Ectodermal cell (in vitro differentiated cells): ENCODE measurements at regions not wholly inside any gene's neighbourhood (a gene's known extent, or its start where the extent isn't known, plus 50 kb on each side); places are given as distances from the start of the nearest gene placed in this dataset.

Experiments
- H3K27ac ChIP-seq: 2 replicates; pipeline ENCODE4 v1.7.0; 2013; ENCODE audit warnings: mild to moderate bottlenecking, low read depth, low read length; ENCODE audit not compliant: insufficient read depth, poor library complexity, severe bottlenecking
- H3K27me3 ChIP-seq: 2 replicates; pipeline ENCODE4 v1.7.0; 2013; ENCODE audit warnings: mild to moderate bottlenecking, low read length; ENCODE audit not compliant: insufficient read depth, control insufficient read depth, poor library complexity, severe bottlenecking
- H3K36me3 ChIP-seq: one replicate; pipeline ENCODE4 v1.7.0; 2013; ENCODE audit warnings: low read length; ENCODE audit not compliant: control insufficient read depth, insufficient read depth
- H3K4me1 ChIP-seq: one replicate; pipeline ENCODE4 v1.7.0; 2013; ENCODE audit warnings: low read length; ENCODE audit not compliant: control insufficient read depth, insufficient read depth
- H3K4me3 ChIP-seq: 2 replicates; pipeline ENCODE4 v1.7.0; 2013; ENCODE audit warnings: low read depth, low read length, control low read depth; ENCODE audit not compliant: insufficient read depth
- H3K9me3 ChIP-seq: 2 replicates; pipeline ENCODE4 v1.7.0; 2013; ENCODE audit warnings: mild to moderate bottlenecking, low read length, moderate library complexity; ENCODE audit not compliant: control insufficient read depth
- WGBS, 2 experiments: methylation state at CpG; one replicate each; pipeline ENCODE4 v1.1.7; 2013; ENCODE audit warnings: missing lambda C conversion rate in 2 of 2; 5-methylcytosine and 5-hydroxymethylcytosine counted together

GRCh38 chr10:128945398-128945797, 521.6 kb upstream of the MGMT start:
- H3K4me1 ChIP-seq: no peaks in the 10 kb centered on the region
- H3K9me3 ChIP-seq: no peaks in the 10 kb centered on the region
- H3K27ac ChIP-seq: no peak overlapping the region
- no peaks in the 10 kb centered on the region for H3K27me3 ChIP-seq
- no peak overlapping the region for H3K4me3 ChIP-seq
- no peaks in the 10 kb centered on the region for H3K36me3 ChIP-seq
- 95 to 96% methylated on average over 7 of the region's 7 CpGs for WGBS, 2 experiments

GRCh38 chr10:128950159-128950915, 516.7 kb upstream of the MGMT start:
- WGBS, 2 experiments: 92 to 93% methylated on average over 17 to 18 of the region's 18 CpGs
- no peaks in the 10 kb centered on the region for H3K27me3 ChIP-seq
- no peak overlapping the region for H3K4me3 ChIP-seq
- H3K27ac ChIP-seq: no peak overlapping the region
- no peaks in the 10 kb centered on the region for H3K36me3 ChIP-seq
- no peaks in the 10 kb centered on the region for H3K9me3 ChIP-seq
- H3K4me1 ChIP-seq: no peaks in the 10 kb centered on the region

GRCh38 chr10:128950916-128951275, 516.1 kb upstream of the MGMT start:
- Histone ChIP-seq H3K27me3 (no peaks in the 10 kb centered on the region), H3K27ac (no peak overlapping the region), H3K36me3 (no peaks in the 10 kb centered on the region), H3K4me1 (no peaks in the 10 kb centered on the region), H3K9me3 (no peaks in the 10 kb centered on the region), H3K4me3 (no peak overlapping the region)
- WGBS, 2 experiments: 85 to 88% methylated on average over 4 of the region's 4 CpGs

- no peaks in the 10 kb centered on the region for H3K36me3 ChIP-seq
- H3K4me1 ChIP-seq: no peaks in the 10 kb centered on the region
- WGBS, 2 experiments: 78 to 83% methylated on average over 8 of the region's 8 CpGs
- H3K27me3 ChIP-seq: no peaks in the 10 kb centered on the region
- H3K9me3 ChIP-seq: no peaks in the 10 kb centered on the region
- H3K4me3 ChIP-seq: no peak overlapping the region
- H3K27ac ChIP-seq: no peak overlapping the region
Observed at GRCh38 chr10:128952856-128953255, 514.2 kb upstream of the MGMT start.

GRCh38 chr10:128956149-128956548, 510.9 kb upstream of the MGMT start:
- no peak overlapping the region for H3K27ac ChIP-seq
- H3K36me3 ChIP-seq: no peaks in the 10 kb centered on the region
- WGBS, 2 experiments: 91 to 97% methylated on average over 1 of the region's 1 CpG
- H3K4me3 ChIP-seq: no peak overlapping the region
- no peaks in the 10 kb centered on the region for H3K9me3 ChIP-seq
- H3K4me1 ChIP-seq: no peaks in the 10 kb centered on the region
- H3K27me3 ChIP-seq: no peaks in the 10 kb centered on the region

GRCh38 chr10:128957221-128957620, 509.8 kb upstream of the MGMT start:
- Histone ChIP-seq H3K4me1 (no peaks in the 10 kb centered on the region), H3K9me3 (no peaks in the 10 kb centered on the region), H3K27ac (no peak overlapping the region), H3K4me3 (no peak overlapping the region), H3K36me3 (no peaks in the 10 kb centered on the region), H3K27me3 (no peaks in the 10 kb centered on the region)
- 64 to 72% methylated on average over 4 of the region's 4 CpGs for WGBS, 2 experiments

GRCh38 chr10:128958834-128959690, 508.0 kb upstream of the MGMT start:
- Histone ChIP-seq H3K36me3 (no peaks in the 10 kb centered on the region), H3K4me1 (no peaks in the 10 kb centered on the region), H3K9me3 (no peaks in the 10 kb centered on the region), H3K27me3 (no peaks in the 10 kb centered on the region), H3K4me3 (no peak overlapping the region), H3K27ac (no peak overlapping the region)
- 93 to 94% methylated on average over 39 of the region's 39 CpGs for WGBS, 2 experiments

- 95 to 96% methylated on average over 6 to 7 of the region's 7 CpGs for WGBS, 2 experiments
- H3K4me1 ChIP-seq: no peaks in the 10 kb centered on the region
- H3K27me3 ChIP-seq: no peaks in the 10 kb centered on the region
- no peaks in the 10 kb centered on the region for H3K9me3 ChIP-seq
- H3K4me3 ChIP-seq: no peak overlapping the region
- no peaks in the 10 kb centered on the region for H3K36me3 ChIP-seq
- no peak overlapping the region for H3K27ac ChIP-seq
Observed at GRCh38 chr10:128959746-128960145, 507.3 kb upstream of the MGMT start.

- Histone ChIP-seq H3K27ac (no peak overlapping the region), H3K4me3 (no peak overlapping the region), H3K9me3 (no peaks in the 10 kb centered on the region), H3K27me3 (no peaks in the 10 kb centered on the region), H3K4me1 (no peaks in the 10 kb centered on the region), H3K36me3 (no peaks in the 10 kb centered on the region)
- 92 to 93% methylated on average over 7 to 8 of the region's 8 CpGs for WGBS, 2 experiments
Observed at GRCh38 chr10:128960517-128960916, 506.5 kb upstream of the MGMT start.

- Histone ChIP-seq H3K4me1 (no peaks in the 10 kb centered on the region), H3K9me3 (no peaks in the 10 kb centered on the region), H3K4me3 (no peak overlapping the region), H3K27me3 (no peaks in the 10 kb centered on the region), H3K27ac (no peak overlapping the region), H3K36me3 (no peaks in the 10 kb centered on the region)
- 92 to 93% methylated on average over 10 of the region's 10 CpGs for WGBS, 2 experiments
Observed at GRCh38 chr10:128962182-128962581, 504.9 kb upstream of the MGMT start.
